ENCODE measurements at regions not wholly inside any gene's neighbourhood (a gene's known extent, or its start where the extent isn't known, plus 50 kb on each side); places are given as distances from the start of the nearest gene placed in this dataset.
A peak's percentile ranks its signal among the peaks of the same experiment; 100 is the strongest.

- H3K27me3 Mint-ChIP-seq (ENCODE audit: insufficient read depth): peaks cover 86% of the 10 kb centered on the region
- H3K36me3 ChIP-seq (ENCODE audit: control insufficient read depth, insufficient read depth, low read length): no peaks in the 10 kb centered on the region
These were observed 70.9 kb downstream of the ASCL4 start for GRCh38 chr12:107845226-107845979.

DNA sequence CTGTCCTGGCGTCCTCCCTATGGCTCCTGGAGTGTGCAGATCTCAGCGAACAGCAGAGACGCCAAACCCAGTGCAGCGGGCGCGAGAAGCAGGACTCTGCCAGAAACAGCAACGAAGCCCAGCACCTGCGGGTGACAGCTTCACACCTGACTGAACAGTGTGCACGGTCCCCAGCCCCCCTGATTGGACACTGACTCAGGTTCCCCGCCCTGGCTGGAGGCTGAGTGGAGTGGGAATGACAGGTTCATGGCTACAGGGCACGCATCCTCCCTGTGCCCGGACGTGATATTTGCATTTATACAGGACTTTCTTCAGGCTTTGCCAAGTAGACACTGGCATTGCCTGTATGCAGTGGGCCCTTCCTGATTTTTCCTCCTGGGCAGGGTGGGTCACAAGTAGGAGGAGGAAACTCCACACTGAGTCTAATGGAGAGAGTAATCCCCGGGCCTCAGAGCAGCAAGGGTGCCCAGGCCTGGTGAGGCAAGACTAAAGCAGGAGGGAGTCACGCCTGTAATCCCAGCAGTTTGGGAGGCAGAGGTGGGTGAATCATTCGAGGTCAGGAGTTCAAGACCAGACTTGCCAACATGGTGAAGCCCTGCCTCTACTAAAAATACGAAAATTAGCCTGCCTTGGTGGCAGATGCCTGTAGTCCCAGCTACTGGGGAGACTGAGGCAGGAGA, 71.6 kb downstream of the ASCL4 start:
- H3K27ac ChIP-seq (ENCODE audit: low read depth, low read length): no peak overlapping the region
- H3K4me1 ChIP-seq (ENCODE audit: control insufficient read depth, insufficient read depth, low read length): no peaks in the 10 kb centered on the region
- H3K27me3 ChIP-seq (ENCODE audit: control insufficient read depth, insufficient read depth, low read length, poor library complexity, severe bottlenecking): peaks cover 94% of the 10 kb centered on the region
- no peaks in the 10 kb centered on the region for H3K9me3 ChIP-seq (ENCODE audit: control insufficient read depth, low read length)
- H3K4me1 Mint-ChIP-seq: peaks cover 3% of the 10 kb centered on the region
- H3K36me3 ChIP-seq (ENCODE audit: control insufficient read depth, insufficient read depth, low read length): no peaks in the 10 kb centered on the region
- H3K9me3 Mint-ChIP-seq: peaks cover 3% of the 10 kb centered on the region
- peaks cover 83% of the 10 kb centered on the region for H3K27me3 Mint-ChIP-seq (ENCODE audit: insufficient read depth)
- no peak for TF ChIP-seq CTCF (conservative IDR thresholded peaks at IDR 0.05)
- DNase-seq: peak; percentile 62
- H3K9ac ChIP-seq (ENCODE audit: extremely low read depth, low read length, poor library complexity, severe bottlenecking): no peak overlapping the region
- no peaks in the 10 kb centered on the region for H3K36me3 Mint-ChIP-seq (ENCODE audit: low read depth)
- no peak overlapping the region for H3K27ac Mint-ChIP-seq
- no peak overlapping the region for H3K4me3 ChIP-seq (ENCODE audit: low read length)
- H3K4me3 Mint-ChIP-seq: no peak overlapping the region
- WGBS, 2 experiments (ENCODE audit: insufficient coverage in 1 of 2, insufficient read length in 1 of 2): 86 to 90% methylated on average over 16 to 17 of the region's 17 CpGs

More at GRCh38 chr12:107845226-107845979, 70.9 kb downstream of the ASCL4 start:
- no peak overlapping the region for H3K27ac Mint-ChIP-seq
- peak; percentile 65 for DNase-seq
- H3K4me1 Mint-ChIP-seq: peaks cover 3% of the 10 kb centered on the region
- no peaks in the 10 kb centered on the region for H3K36me3 Mint-ChIP-seq (ENCODE audit: low read depth)
- no peaks in the 10 kb centered on the region for H3K9me3 ChIP-seq (ENCODE audit: control insufficient read depth, low read length)
- no peak for TF ChIP-seq CTCF (conservative IDR thresholded peaks at IDR 0.05)
- peaks cover 93% of the 10 kb centered on the region for H3K27me3 ChIP-seq (ENCODE audit: control insufficient read depth, insufficient read depth, low read length, poor library complexity, severe bottlenecking)
- H3K4me3 Mint-ChIP-seq: peak overlapping the region; percentile 51
- H3K9me3 Mint-ChIP-seq: peaks cover 3% of the 10 kb centered on the region
- no peak overlapping the region for H3K27ac ChIP-seq (ENCODE audit: low read depth, low read length)
- H3K4me1 ChIP-seq (ENCODE audit: control insufficient read depth, insufficient read depth, low read length): no peaks in the 10 kb centered on the region
- 78 to 84% methylated on average over 41 to 51 of the region's 51 CpGs for WGBS, 2 experiments (ENCODE audit: insufficient coverage in 1 of 2, insufficient read length in 1 of 2)
- no peak overlapping the region for H3K4me3 ChIP-seq (ENCODE audit: low read length)
- H3K9ac ChIP-seq (ENCODE audit: extremely low read depth, low read length, poor library complexity, severe bottlenecking): no peak overlapping the region

- peaks cover 75% of the 10 kb centered on the region for H3K27me3 Mint-ChIP-seq (ENCODE audit: insufficient read depth)
- H3K36me3 Mint-ChIP-seq (ENCODE audit: low read depth): no peaks in the 10 kb centered on the region
These were observed 72.9 kb downstream of the ASCL4 start for GRCh38 chr12:107847430-107847829.

More at GRCh38 chr12:107847430-107847829, 72.9 kb downstream of the ASCL4 start:
- Histone ChIP-seq H3K27ac (ENCODE audit: low read depth, low read length) (no peak overlapping the region), H3K9ac (ENCODE audit: extremely low read depth, low read length, poor library complexity, severe bottlenecking) (no peak overlapping the region), H3K27me3 (ENCODE audit: control insufficient read depth, insufficient read depth, low read length, poor library complexity, severe bottlenecking) (peaks cover 85% of the 10 kb centered on the region), H3K4me3 (ENCODE audit: low read length) (no peak overlapping the region), H3K36me3 (ENCODE audit: control insufficient read depth, insufficient read depth, low read length) (no peaks in the 10 kb centered on the region), H3K4me1 (ENCODE audit: control insufficient read depth, insufficient read depth, low read length) (no peaks in the 10 kb centered on the region), H3K9me3 (ENCODE audit: control insufficient read depth, low read length) (no peaks in the 10 kb centered on the region)
- DNase-seq: no peak
- Mint-ChIP-seq H3K9me3 (peaks cover 3% of the 10 kb centered on the region), H3K4me1 (peaks cover 3% of the 10 kb centered on the region), H3K4me3 (no peak overlapping the region), H3K27ac (no peak overlapping the region)
- WGBS, 2 experiments (ENCODE audit: insufficient coverage in 1 of 2, insufficient read length in 1 of 2): 73 to 94% methylated on average over 1 of the region's 1 CpG
- TF ChIP-seq CTCF (conservative IDR thresholded peaks at IDR 0.05): no peak
